ENCODE measurements at regions not wholly inside any gene's neighbourhood (a gene's known extent, or its start where the extent isn't known, plus 50 kb on each side); places are given as distances from the start of the nearest gene placed in this dataset.

DNA sequence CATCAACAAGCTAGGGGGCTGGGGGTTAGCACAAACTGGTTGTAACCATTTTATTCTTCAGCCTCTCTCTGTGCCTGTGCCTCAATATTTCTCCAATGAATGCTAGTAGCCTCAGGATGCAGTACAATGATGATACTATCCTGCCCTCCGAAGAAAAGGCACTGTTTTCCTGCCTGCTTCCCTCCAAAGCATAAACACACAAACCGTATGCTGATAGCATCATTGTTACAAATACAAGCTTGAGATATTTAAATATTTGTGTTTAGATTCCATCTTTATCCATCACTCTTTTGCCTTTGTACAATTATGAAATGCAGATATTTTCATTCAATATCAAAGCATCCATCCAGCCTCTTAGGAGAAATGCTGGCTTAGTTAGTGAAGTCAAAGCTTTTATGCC is 404.8 kb downstream of the DUSP10 start (continued):
- TF ChIP-seq RCOR1 (conservative IDR thresholded peaks at IDR 0.05; ENCODE audit: low read depth, low read length) (no peak), NBN (IDR thresholded peaks at IDR 0.05) (no peak)

DNA sequence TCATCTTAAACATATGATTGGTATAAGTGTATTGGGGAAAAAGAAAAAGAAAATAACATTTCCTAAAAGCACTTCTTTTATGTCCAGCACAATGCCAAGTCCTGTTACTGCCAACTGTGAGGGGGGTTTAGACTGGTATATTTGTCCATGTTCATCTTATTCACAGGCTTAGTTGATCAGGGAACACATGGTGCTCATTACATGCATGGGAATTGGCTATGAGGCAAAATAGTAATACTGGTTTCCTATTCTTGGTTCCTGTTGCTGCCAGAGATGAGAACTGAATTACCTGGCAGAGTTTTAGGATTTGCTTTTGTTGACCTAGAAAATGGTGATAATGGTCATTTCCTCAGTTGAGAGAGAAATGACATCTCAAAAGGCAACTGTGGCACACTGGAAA is 398.8 kb downstream of the DUSP10 start:
- ChIA-PET POLR2A (no interaction called here), RAD21 (ENCODE audit: unreplicated experiment) (no interaction called here), SMC1A (ENCODE audit: uncharacterized antibody, unreplicated experiment) (no interaction called here), CTCF (no interaction called here)
- Histone ChIP-seq H3K36me3 (ENCODE audit: control insufficient read depth in 2 of 2, insufficient read depth in 2 of 2, low read length in 1 of 2) (no peaks in the 10 kb centered on the region), H3K27ac (ENCODE audit: control insufficient read depth, insufficient read depth) (no peak overlapping the region), H3K27me3 (replicated peaks in 1 of 2; ENCODE audit: control insufficient read depth in 2 of 2, insufficient read depth in 2 of 2, low read length in 1 of 2) (no peaks in the 10 kb centered on the region), H3K9me3 (replicated peaks; ENCODE audit: control insufficient read depth, insufficient read depth, low read length) (no peaks in the 10 kb centered on the region), H3K9ac (ENCODE audit: control insufficient read depth, insufficient read depth, low read length) (no peak overlapping the region), H3K79me2 (ENCODE audit: control insufficient read depth, insufficient read depth, low read length) (no peaks in the 10 kb centered on the region), H3K4me3 (no peak overlapping the region), H3K4me2 (ENCODE audit: control insufficient read depth, insufficient read depth) (no peak overlapping the region), H4K20me1 (ENCODE audit: control insufficient read depth, insufficient read depth) (no peaks in the 10 kb centered on the region), H2AFZ (ENCODE audit: control insufficient read depth, low read depth, low read length) (no peak overlapping the region), H3K4me1 (ENCODE audit: control insufficient read depth, insufficient read depth, low read length) (no peaks in the 10 kb centered on the region)
- FAIRE-seq = no peak
- intact Hi-C loops (cut with micrococcal nuclease; ENCODE audit: unreplicated experiment) = no loop called here
- in situ Hi-C loops (cut with MboI) = no loop called here
- DNase-seq (ENCODE audit: low read depth, low spot score) = no peak
- no TSS peak for BruUV-seq (replicated peaks)
- TF ChIP-seq TARDBP (IDR thresholded peaks at IDR 0.05; ENCODE audit: borderline replicate concordance) (no peak), WRNIP1 (IDR thresholded peaks at IDR 0.05; ENCODE audit: borderline replicate concordance, low read depth, low read length) (no peak), TBL1XR1 (IDR thresholded peaks at IDR 0.05; ENCODE audit: low read depth, low read length) (no peak), CREB1 (IDR thresholded peaks at IDR 0.05; ENCODE audit: low read depth) (no peak), SMAD5 (IDR thresholded peaks at IDR 0.05; ENCODE audit: low read depth) (no peak), PML (IDR thresholded peaks at IDR 0.05; ENCODE audit: low read length) (no peak), SREBF2 (IDR thresholded peaks at IDR 0.05; ENCODE audit: low read length) (no peak), NRF1 (conservative IDR thresholded peaks at IDR 0.05; ENCODE audit: low read depth, low read length) (no peak), BCL11A (IDR thresholded peaks at IDR 0.05; ENCODE audit: low read depth, low read length) (no peak), MEF2B (IDR thresholded peaks at IDR 0.05; ENCODE audit: partially characterized antibody, poor library complexity, severe bottlenecking) (no peak), GABPA (IDR thresholded peaks at IDR 0.05; ENCODE audit: low read depth) (no peak), POU2F2 (IDR thresholded peaks at IDR 0.05; ENCODE audit: borderline replicate concordance, low read depth, low read length) (no peak), TAF1 (IDR thresholded peaks at IDR 0.05; ENCODE audit: borderline replicate concordance, low read depth, low read length) (no peak), IKZF1 (conservative IDR thresholded peaks at IDR 0.05) (no peak), SUZ12 (IDR thresholded peaks at IDR 0.05; ENCODE audit: unreplicated experiment) (no peak), DPF2 (IDR thresholded peaks at IDR 0.05) (no peak)
- TF ChIP-seq, protein P1, sequence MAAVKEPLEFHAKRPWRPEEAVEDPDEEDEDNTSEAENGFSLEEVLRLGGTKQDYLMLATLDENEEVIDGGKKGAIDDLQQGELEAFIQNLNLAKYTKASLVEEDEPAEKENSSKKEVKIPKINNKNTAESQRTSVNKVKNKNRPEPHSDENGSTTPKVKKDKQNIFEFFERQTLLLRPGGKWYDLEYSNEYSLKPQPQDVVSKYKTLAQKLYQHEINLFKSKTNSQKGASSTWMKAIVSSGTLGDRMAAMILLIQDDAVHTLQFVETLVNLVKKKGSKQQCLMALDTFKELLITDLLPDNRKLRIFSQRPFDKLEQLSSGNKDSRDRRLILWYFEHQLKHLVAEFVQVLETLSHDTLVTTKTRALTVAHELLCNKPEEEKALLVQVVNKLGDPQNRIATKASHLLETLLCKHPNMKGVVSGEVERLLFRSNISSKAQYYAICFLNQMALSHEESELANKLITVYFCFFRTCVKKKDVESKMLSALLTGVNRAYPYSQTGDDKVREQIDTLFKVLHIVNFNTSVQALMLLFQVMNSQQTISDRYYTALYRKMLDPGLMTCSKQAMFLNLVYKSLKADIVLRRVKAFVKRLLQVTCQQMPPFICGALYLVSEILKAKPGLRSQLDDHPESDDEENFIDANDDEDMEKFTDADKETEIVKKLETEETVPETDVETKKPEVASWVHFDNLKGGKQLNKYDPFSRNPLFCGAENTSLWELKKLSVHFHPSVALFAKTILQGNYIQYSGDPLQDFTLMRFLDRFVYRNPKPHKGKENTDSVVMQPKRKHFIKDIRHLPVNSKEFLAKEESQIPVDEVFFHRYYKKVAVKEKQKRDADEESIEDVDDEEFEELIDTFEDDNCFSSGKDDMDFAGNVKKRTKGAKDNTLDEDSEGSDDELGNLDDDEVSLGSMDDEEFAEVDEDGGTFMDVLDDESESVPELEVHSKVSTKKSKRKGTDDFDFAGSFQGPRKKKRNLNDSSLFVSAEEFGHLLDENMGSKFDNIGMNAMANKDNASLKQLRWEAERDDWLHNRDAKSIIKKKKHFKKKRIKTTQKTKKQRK (IDR thresholded peaks at IDR 0.05; ENCODE audit: low read depth, low read length) = no peak
- TF ChIP-seq, protein P2, sequence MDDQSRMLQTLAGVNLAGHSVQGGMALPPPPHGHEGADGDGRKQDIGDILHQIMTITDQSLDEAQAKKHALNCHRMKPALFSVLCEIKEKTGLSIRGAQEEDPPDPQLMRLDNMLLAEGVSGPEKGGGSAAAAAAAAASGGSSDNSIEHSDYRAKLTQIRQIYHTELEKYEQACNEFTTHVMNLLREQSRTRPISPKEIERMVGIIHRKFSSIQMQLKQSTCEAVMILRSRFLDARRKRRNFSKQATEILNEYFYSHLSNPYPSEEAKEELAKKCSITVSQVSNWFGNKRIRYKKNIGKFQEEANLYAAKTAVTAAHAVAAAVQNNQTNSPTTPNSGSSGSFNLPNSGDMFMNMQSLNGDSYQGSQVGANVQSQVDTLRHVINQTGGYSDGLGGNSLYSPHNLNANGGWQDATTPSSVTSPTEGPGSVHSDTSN (IDR thresholded peaks at IDR 0.05; ENCODE audit: insufficient replicate concordance, low read depth, low read length) = no peak
- TF ChIP-seq, protein P3, sequence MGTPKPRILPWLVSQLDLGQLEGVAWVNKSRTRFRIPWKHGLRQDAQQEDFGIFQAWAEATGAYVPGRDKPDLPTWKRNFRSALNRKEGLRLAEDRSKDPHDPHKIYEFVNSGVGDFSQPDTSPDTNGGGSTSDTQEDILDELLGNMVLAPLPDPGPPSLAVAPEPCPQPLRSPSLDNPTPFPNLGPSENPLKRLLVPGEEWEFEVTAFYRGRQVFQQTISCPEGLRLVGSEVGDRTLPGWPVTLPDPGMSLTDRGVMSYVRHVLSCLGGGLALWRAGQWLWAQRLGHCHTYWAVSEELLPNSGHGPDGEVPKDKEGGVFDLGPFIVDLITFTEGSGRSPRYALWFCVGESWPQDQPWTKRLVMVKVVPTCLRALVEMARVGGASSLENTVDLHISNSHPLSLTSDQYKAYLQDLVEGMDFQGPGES (IDR thresholded peaks at IDR 0.05) = no peak
- no peak for ATAC-seq
